ENCODE measurements at regions not wholly inside any gene's neighbourhood (a gene's known extent, or its start where the extent isn't known, plus 50 kb on each side); places are given as distances from the start of the nearest gene placed in this dataset.
"Not testable (repeated sequence)": the region's sequence is repeated elsewhere in the genome, so short reads cannot be mapped to it uniquely, and the experiment has no call there.

GRCh38 chr5:169531631-169532030 lies 51.9 kb upstream of the SPDL1 start:
- DNase-seq = no peak

GRCh38 chr5:169527863-169528262 lies 55.7 kb upstream of the SPDL1 start:
- no peak for DNase-seq

GRCh38 chr5:169527066-169527465 lies 56.5 kb upstream of the SPDL1 start:
- DNase-seq = no peak

- no peak for DNase-seq
Observed at GRCh38 chr5:169522851-169523250, 60.7 kb upstream of the SPDL1 start.

GRCh38 chr5:169521366-169521983 lies 62.1 kb upstream of the SPDL1 start:
- no peak for DNase-seq

- no peak for DNase-seq
Observed at GRCh38 chr5:169519358-169519757, 64.2 kb upstream of the SPDL1 start.

GRCh38 chr5:169518779-169519178 lies 64.8 kb upstream of the SPDL1 start:
- not testable (repeated sequence) for DNase-seq

GRCh38 chr5:169512385-169512784 lies 71.2 kb upstream of the SPDL1 start:
- DNase-seq = no peak

- DNase-seq = no peak
Observed at GRCh38 chr5:169511708-169512107, 71.9 kb upstream of the SPDL1 start.

GRCh38 chr5:169507051-169507450 lies 76.5 kb upstream of the SPDL1 start:
- no peak for DNase-seq

GRCh38 chr5:169503886-169504285 lies 79.7 kb upstream of the SPDL1 start:
- no peak for DNase-seq

- no peak for DNase-seq
Observed at GRCh38 chr5:169499990-169500505, 83.5 kb upstream of the SPDL1 start.

GRCh38 chr5:169496878-169497277 lies 86.7 kb upstream of the SPDL1 start:
- DNase-seq = no peak

- no peak for DNase-seq
Observed at GRCh38 chr5:169494941-169495548, 88.5 kb upstream of the SPDL1 start.

GRCh38 chr5:169494383-169494935 lies 89.1 kb upstream of the SPDL1 start:
- peak; percentile 6 for DNase-seq

GRCh38 chr5:169474226-169474625 lies 109.3 kb upstream of the SPDL1 start:
- DNase-seq = no peak

- DNase-seq = no peak
Observed at GRCh38 chr5:169472544-169472943, 111.0 kb upstream of the SPDL1 start.

- no peak for DNase-seq
Observed at GRCh38 chr5:169471021-169471420, 112.6 kb upstream of the SPDL1 start.

- no peak for DNase-seq
Observed at GRCh38 chr5:169467041-169467771, 116.4 kb upstream of the SPDL1 start.

- no peak for DNase-seq
Observed at GRCh38 chr5:169460896-169461295, 122.7 kb upstream of the SPDL1 start.

- no peak for DNase-seq
Observed at GRCh38 chr5:169460123-169460522, 123.5 kb upstream of the SPDL1 start.

- DNase-seq = peak; percentile 74
Observed at GRCh38 chr5:169458221-169458620, 125.4 kb upstream of the SPDL1 start.

GRCh38 chr5:169450464-169450863 lies 133.1 kb upstream of the SPDL1 start:
- no peak for DNase-seq

- no peak for DNase-seq
Observed at GRCh38 chr5:169448826-169449225, 134.7 kb upstream of the SPDL1 start.

Data from eye (tissue), 1 donor.